ENCODE measurements at regions not wholly inside any gene's neighbourhood (a gene's known extent, or its start where the extent isn't known, plus 50 kb on each side); places are given as distances from the start of the nearest gene placed in this dataset.

DNA sequence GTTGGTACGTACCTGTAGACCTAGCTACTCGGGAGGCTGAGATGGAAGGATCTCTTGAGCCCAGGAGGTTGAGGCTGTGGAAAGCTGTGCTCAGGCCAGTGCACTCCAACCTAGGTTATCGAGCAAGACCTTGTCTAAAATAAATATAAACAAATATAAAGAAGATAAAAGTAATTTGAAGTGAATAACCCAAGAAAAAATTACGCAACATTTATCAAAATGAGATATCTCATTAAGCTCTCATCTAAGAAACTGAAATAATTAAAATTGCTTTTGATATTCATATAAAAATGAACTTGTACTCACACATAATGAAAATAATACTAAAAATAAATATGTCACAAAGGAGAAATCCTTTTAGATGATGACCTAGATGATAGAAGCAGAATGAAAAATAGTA, 647.1 kb upstream of the NCAM2 start:
- no peak for DNase-seq (ENCODE audit: low read depth)
- TF ChIP-seq, protein P1, sequence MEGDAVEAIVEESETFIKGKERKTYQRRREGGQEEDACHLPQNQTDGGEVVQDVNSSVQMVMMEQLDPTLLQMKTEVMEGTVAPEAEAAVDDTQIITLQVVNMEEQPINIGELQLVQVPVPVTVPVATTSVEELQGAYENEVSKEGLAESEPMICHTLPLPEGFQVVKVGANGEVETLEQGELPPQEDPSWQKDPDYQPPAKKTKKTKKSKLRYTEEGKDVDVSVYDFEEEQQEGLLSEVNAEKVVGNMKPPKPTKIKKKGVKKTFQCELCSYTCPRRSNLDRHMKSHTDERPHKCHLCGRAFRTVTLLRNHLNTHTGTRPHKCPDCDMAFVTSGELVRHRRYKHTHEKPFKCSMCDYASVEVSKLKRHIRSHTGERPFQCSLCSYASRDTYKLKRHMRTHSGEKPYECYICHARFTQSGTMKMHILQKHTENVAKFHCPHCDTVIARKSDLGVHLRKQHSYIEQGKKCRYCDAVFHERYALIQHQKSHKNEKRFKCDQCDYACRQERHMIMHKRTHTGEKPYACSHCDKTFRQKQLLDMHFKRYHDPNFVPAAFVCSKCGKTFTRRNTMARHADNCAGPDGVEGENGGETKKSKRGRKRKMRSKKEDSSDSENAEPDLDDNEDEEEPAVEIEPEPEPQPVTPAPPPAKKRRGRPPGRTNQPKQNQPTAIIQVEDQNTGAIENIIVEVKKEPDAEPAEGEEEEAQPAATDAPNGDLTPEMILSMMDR (IDR thresholded peaks at IDR 0.05; ENCODE audit: insufficient read depth, low read length, poor library complexity, severe bottlenecking): no peak
- Histone ChIP-seq H3K27me3 (ENCODE audit: control insufficient read depth, insufficient read depth, low read length) (no peaks in the 10 kb centered on the region), H3K36me3 (ENCODE audit: control insufficient read depth, insufficient read depth, low read length) (no peaks in the 10 kb centered on the region), H3K4me3 (ENCODE audit: low read depth, low read length) (no peak overlapping the region)

DNA sequence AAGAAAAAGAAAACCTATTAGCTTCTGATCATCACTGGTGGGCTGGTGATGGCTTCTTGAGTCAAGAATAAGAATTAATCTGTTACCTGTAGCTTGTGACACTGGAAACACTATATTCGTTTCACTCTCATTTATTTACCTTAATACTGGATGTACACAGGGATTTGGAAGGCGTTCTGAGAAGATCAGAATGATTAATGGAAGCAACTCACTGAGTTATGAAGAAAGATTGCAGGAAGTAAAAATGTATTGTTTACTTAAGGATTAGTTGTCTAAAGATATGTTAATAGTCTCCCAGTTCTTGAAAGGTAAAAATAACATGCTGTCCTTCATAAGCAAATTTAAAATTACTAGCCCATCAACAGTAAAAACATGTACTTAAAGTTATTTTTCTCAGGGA, 644.9 kb upstream of the NCAM2 start:
- Histone ChIP-seq H3K27me3 (ENCODE audit: control insufficient read depth, insufficient read depth, low read length) (no peaks in the 10 kb centered on the region), H3K36me3 (ENCODE audit: control insufficient read depth, insufficient read depth, low read length) (no peaks in the 10 kb centered on the region), H3K4me3 (ENCODE audit: low read depth, low read length) (no peak overlapping the region)
- TF ChIP-seq, protein P1 (IDR thresholded peaks at IDR 0.05; ENCODE audit: insufficient read depth, low read length, poor library complexity, severe bottlenecking): no peak
- no peak for DNase-seq (ENCODE audit: low read depth)

DNA sequence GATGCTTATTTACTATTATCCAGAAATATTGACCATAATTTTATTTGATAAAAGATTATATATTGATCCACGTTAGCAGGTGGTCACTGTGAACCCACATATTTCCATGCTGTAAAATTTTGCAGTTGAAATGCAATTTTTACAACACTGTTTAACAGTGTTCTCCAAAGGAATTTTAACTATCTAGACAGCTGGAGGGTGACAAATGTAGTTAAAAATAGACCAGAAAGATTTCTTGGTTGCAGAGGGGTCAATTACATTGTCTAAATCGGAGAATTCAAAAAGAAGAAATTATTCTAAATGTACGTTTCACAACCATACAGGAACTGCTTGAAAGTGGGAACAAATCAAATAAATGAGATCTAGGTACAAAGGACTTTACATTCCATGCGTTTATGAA, 625.2 kb upstream of the NCAM2 start:
- TF ChIP-seq, protein P1 (IDR thresholded peaks at IDR 0.05; ENCODE audit: insufficient read depth, low read length, poor library complexity, severe bottlenecking): no peak
- DNase-seq (ENCODE audit: low read depth): no peak
- no peak overlapping the region for H3K4me3 ChIP-seq (ENCODE audit: low read depth, low read length)
- no peaks in the 10 kb centered on the region for H3K27me3 ChIP-seq (ENCODE audit: control insufficient read depth, insufficient read depth, low read length)
- H3K36me3 ChIP-seq (ENCODE audit: control insufficient read depth, insufficient read depth, low read length): no peaks in the 10 kb centered on the region

DNA sequence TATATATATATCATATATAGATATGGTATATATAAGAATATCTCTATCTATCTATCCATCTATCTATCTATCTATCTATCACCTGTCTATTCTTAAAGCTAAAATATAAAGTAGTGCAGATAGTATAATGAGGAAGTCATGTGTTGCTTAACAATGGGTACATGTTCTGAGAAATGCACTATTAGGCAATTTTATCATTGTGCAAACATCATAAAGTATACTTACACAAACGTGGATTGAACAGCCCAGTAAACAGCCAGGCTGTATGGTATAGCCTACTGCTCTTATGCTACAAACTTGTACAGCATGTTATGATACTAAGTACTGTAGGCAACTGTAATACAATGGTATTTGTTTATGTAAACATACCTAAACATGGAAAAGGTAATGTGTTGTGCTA, 621.0 kb upstream of the NCAM2 start:
- TF ChIP-seq, protein P1 (IDR thresholded peaks at IDR 0.05; ENCODE audit: insufficient read depth, low read length, poor library complexity, severe bottlenecking): no peak
- Histone ChIP-seq H3K36me3 (ENCODE audit: control insufficient read depth, insufficient read depth, low read length) (no peaks in the 10 kb centered on the region), H3K4me3 (ENCODE audit: low read depth, low read length) (no peak overlapping the region), H3K27me3 (ENCODE audit: control insufficient read depth, insufficient read depth, low read length) (no peaks in the 10 kb centered on the region)
- DNase-seq (ENCODE audit: low read depth): no peak

DNA sequence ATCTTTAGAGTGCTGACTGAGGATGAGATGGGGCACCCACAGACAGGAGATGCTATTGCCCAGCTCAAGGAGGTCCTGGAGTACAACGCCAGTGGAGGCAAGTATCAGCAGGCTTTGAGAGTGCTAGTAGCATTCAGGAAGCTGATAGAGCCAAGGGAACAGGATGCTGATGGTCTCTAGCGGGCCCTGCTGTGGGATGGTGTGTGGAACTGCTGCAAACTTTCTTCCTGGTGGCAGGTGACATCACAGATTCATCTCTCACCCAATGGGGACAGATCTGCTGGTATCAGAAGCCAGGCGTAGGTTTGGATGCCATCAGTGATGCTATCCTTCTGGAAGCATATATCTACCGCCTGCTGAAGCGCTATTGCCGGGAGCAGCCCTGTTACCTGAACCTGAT, 609.8 kb upstream of the NCAM2 start:
- no peak overlapping the region for H3K4me3 ChIP-seq (ENCODE audit: low read depth, low read length)
- DNase-seq (ENCODE audit: low read depth): no peak
- TF ChIP-seq, protein P1 (IDR thresholded peaks at IDR 0.05; ENCODE audit: insufficient read depth, low read length, poor library complexity, severe bottlenecking): no peak
- no peaks in the 10 kb centered on the region for H3K36me3 ChIP-seq (ENCODE audit: control insufficient read depth, insufficient read depth, low read length)
- no peaks in the 10 kb centered on the region for H3K27me3 ChIP-seq (ENCODE audit: control insufficient read depth, insufficient read depth, low read length)

DNA sequence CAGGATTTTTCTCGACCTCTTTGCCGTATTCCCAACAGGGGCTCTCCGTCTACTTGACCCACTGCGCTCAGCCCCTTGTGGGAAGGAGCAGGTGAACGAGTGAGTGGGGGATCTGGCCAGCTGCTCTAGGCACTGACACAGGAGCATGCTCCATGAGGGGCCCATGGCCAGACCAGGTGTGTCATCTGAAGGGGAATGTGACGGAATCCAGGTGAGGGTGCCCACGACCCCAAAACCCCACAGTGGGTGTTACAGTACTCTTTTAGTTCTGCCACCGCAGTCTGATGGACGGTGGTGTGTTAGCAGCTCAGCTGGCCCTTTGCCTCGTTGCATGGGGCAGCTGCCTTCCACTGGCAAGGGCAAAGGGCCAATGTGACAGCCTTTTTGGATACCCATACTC, 601.4 kb upstream of the NCAM2 start:
- no peak overlapping the region for H3K4me3 ChIP-seq (ENCODE audit: low read depth, low read length)
- no peak for DNase-seq (ENCODE audit: low read depth)
- no peaks in the 10 kb centered on the region for H3K27me3 ChIP-seq (ENCODE audit: control insufficient read depth, insufficient read depth, low read length)
- H3K36me3 ChIP-seq (ENCODE audit: control insufficient read depth, insufficient read depth, low read length): no peaks in the 10 kb centered on the region
- TF ChIP-seq, protein P1 (IDR thresholded peaks at IDR 0.05; ENCODE audit: insufficient read depth, low read length, poor library complexity, severe bottlenecking): no peak
